Endodermal cell (in vitro differentiated cells): ENCODE measurements at regions not wholly inside any gene's neighbourhood (a gene's known extent, or its start where the extent isn't known, plus 50 kb on each side); places are given as distances from the start of the nearest gene placed in this dataset.

Experiments
- DNase-seq: peaks from one replicate; pipeline ENCODE4 v3.0.0-alpha.2; 2017
- H3K27ac ChIP-seq: 2 replicates; pipeline ENCODE4 v1.5.1; 2013; ENCODE audit warnings: mild to moderate bottlenecking, low read depth, low read length, moderate library complexity
- H3K27me3 ChIP-seq: 2 replicates; pipeline ENCODE4 v1.6.1; 2013; ENCODE audit warnings: mild to moderate bottlenecking, low read length, moderate library complexity; ENCODE audit not compliant: insufficient read depth, control insufficient read depth, poor library complexity, severe bottlenecking
- H3K36me3 ChIP-seq: 2 replicates; pipeline ENCODE4 v1.7.0; 2013; ENCODE audit warnings: mild to moderate bottlenecking, low read length, moderate library complexity; ENCODE audit not compliant: control insufficient read depth, insufficient read depth
- H3K4me1 ChIP-seq: one replicate; pipeline ENCODE4 v1.7.0; 2013; ENCODE audit warnings: low read length; ENCODE audit not compliant: control insufficient read depth, insufficient read depth
- H3K4me3 ChIP-seq: 2 replicates; pipeline ENCODE4 v1.5.1; 2013; ENCODE audit warnings: mild to moderate bottlenecking, low read length, moderate library complexity
- H3K9ac ChIP-seq: 2 replicates; pipeline ENCODE4 v1.6.1; 2013; ENCODE audit warnings: mild to moderate bottlenecking, low read length, moderate library complexity; ENCODE audit not compliant: poor library complexity, severe bottlenecking; ENCODE audit errors: extremely low read depth
- H3K9me3 ChIP-seq: 2 replicates; pipeline ENCODE4 v1.6.1; 2013; ENCODE audit warnings: mild to moderate bottlenecking, low read length, moderate library complexity; ENCODE audit not compliant: control insufficient read depth
- H3K27ac Mint-ChIP-seq: 2 replicates; pipeline ENCODE4 v1.8.0; 2020; ENCODE audit warnings: mixed read lengths
- H3K27me3 Mint-ChIP-seq: 2 replicates; pipeline ENCODE4 v1.8.0; 2021; ENCODE audit warnings: mild to moderate bottlenecking, mixed read lengths; ENCODE audit not compliant: insufficient read depth
- H3K36me3 Mint-ChIP-seq: 2 replicates; pipeline ENCODE4 v1.8.0; 2020; ENCODE audit warnings: low read depth, mixed read lengths
- H3K4me1 Mint-ChIP-seq: 2 replicates; pipeline ENCODE4 v1.8.0; 2020; ENCODE audit warnings: mixed read lengths
- H3K4me3 Mint-ChIP-seq: 2 replicates; pipeline ENCODE4 v1.8.0; 2020; ENCODE audit warnings: mild to moderate bottlenecking, moderate library complexity, mixed read lengths
- H3K9me3 Mint-ChIP-seq: 2 replicates; pipeline ENCODE4 v1.8.0; 2020; ENCODE audit warnings: mild to moderate bottlenecking, mixed read lengths
- CTCF ChIP-seq: fragments of 200-600 bp; sonication (generic); conservative IDR thresholded peaks from 2 replicates; pipeline ENCODE4 v1.5.0; 2021; ENCODE audit warnings: antibody characterized with exemption, mild to moderate bottlenecking
- WGBS, 2 experiments: methylation state at CpG; one replicate each; pipeline versions ENCODE4 v1.1.5 to v1.1.7; 2013; ENCODE audit warnings: missing lambda C conversion rate in 2 of 2, mixed read lengths in 1 of 2; ENCODE audit not compliant: insufficient coverage in 1 of 2, insufficient read length in 1 of 2; 5-methylcytosine and 5-hydroxymethylcytosine counted together

DNA sequence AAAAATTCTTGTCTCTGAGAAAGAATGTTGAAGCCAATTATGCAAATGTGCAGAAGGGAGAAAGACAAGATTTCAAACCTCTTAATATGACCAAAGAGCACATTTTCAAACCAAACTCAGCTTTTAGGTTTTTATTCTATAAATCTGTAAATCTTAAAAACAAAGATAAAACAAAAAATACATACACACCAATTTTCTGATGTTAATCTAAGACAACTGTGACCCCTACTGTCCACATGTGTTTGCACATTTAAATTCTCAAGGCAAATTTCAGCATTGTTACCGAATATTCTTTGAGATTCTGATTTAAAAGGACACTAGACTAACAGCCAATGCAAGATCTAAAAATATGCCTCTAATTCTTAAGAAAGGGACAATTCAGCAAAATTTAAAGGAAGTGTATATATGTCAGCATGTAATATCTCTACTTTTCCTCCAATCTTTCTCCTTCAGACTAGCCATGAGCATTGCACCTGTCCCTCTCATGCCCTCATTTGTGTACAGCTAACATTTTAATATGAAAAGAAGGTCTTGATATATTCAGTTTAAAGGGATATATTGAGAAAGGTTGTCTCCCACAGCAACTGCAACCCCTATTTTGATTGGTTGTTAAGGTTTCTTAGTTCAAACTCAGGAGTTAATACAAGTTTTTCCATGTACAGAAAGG lies 417.9 kb downstream of the IPMK start:
- Histone ChIP-seq H3K36me3 (no peaks in the 10 kb centered on the region), H3K9me3 (no peaks in the 10 kb centered on the region), H3K4me1 (no peaks in the 10 kb centered on the region), H3K9ac (no peak overlapping the region), H3K4me3 (no peak overlapping the region), H3K27ac (no peak overlapping the region), H3K27me3 (no peaks in the 10 kb centered on the region)
- peaks cover 3% of the 10 kb centered on the region for H3K27me3 Mint-ChIP-seq
- H3K9me3 Mint-ChIP-seq, result no peaks in the 10 kb centered on the region
- DNase-seq, result no peak
- H3K27ac Mint-ChIP-seq, result no peak overlapping the region
- no peak overlapping the region for H3K4me3 Mint-ChIP-seq
- peaks cover 3% of the 10 kb centered on the region for H3K4me1 Mint-ChIP-seq
- WGBS, 2 experiments, result 71 to 83% methylated on average over 1 of the region's 1 CpG
- peak; percentile 65 for TF ChIP-seq CTCF
- H3K36me3 Mint-ChIP-seq, result no peaks in the 10 kb centered on the region

GRCh38 chr10:57846307-57847065 lies 421.2 kb downstream of the IPMK start:
- no peak overlapping the region for H3K27ac Mint-ChIP-seq
- Histone ChIP-seq H3K36me3 (no peaks in the 10 kb centered on the region), H3K9ac (no peak overlapping the region), H3K9me3 (no peaks in the 10 kb centered on the region), H3K27me3 (no peaks in the 10 kb centered on the region), H3K4me3 (no peak overlapping the region), H3K27ac (no peak overlapping the region), H3K4me1 (no peaks in the 10 kb centered on the region)
- peaks cover 3% of the 10 kb centered on the region for H3K27me3 Mint-ChIP-seq
- no peaks in the 10 kb centered on the region for H3K36me3 Mint-ChIP-seq
- no peak for TF ChIP-seq CTCF
- H3K4me3 Mint-ChIP-seq, result no peak overlapping the region
- H3K9me3 Mint-ChIP-seq, result peaks cover 5% of the 10 kb centered on the region
- no peak for DNase-seq
- peaks cover 11% of the 10 kb centered on the region for H3K4me1 Mint-ChIP-seq
- WGBS, 2 experiments, result 85 to 100% methylated on average over 1 to 2 of the region's 2 CpGs

GRCh38 chr10:57844387-57844998 lies 423.2 kb downstream of the IPMK start:
- Mint-ChIP-seq H3K27me3 (peaks cover 3% of the 10 kb centered on the region), H3K36me3 (no peaks in the 10 kb centered on the region), H3K27ac (no peak overlapping the region), H3K4me1 (peaks cover 11% of the 10 kb centered on the region), H3K9me3 (peaks cover 20% of the 10 kb centered on the region), H3K4me3 (no peak overlapping the region)
- DNase-seq, result no peak
- TF ChIP-seq CTCF, result no peak
- Histone ChIP-seq H3K27ac (no peak overlapping the region), H3K4me3 (no peak overlapping the region), H3K27me3 (no peaks in the 10 kb centered on the region), H3K9ac (no peak overlapping the region), H3K4me1 (no peaks in the 10 kb centered on the region), H3K36me3 (no peaks in the 10 kb centered on the region), H3K9me3 (no peaks in the 10 kb centered on the region)
- WGBS, 2 experiments, result 88% methylated on average over 3 to 4 of the region's 4 CpGs
